ENCODE measurements at regions not wholly inside any gene's neighbourhood (a gene's known extent, or its start where the extent isn't known, plus 50 kb on each side); places are given as distances from the start of the nearest gene placed in this dataset.

- Histone ChIP-seq H3K27me3 (no peaks in the 10 kb centered on the region), H3K4me3 (no peak overlapping the region), H3K9me3 (no peaks in the 10 kb centered on the region), H3K36me3 (no peaks in the 10 kb centered on the region), H3K27ac (no peak overlapping the region), H3K4me1 (no peaks in the 10 kb centered on the region)
- no peak for TF ChIP-seq POLR2A (IDR thresholded peaks at IDR 0.05)
- no peak for TF ChIP-seq CTCF (IDR thresholded peaks at IDR 0.05)
- intact Hi-C loops (cut with DNase I): no loop called here
- WGBS, 2 donors: 39 to 43% methylated on average over 1 of the region's 1 CpG
- no peak for DNase-seq
Measured at GRCh38 chr9:29701559-29701958, 2128.3 kb upstream of the C9orf72 start.

GRCh38 chr9:29701971-29702370 is 2128.7 kb upstream of the C9orf72 start:
- Histone ChIP-seq H3K36me3 (no peaks in the 10 kb centered on the region), H3K27me3 (no peaks in the 10 kb centered on the region), H3K27ac (no peak overlapping the region), H3K9me3 (no peaks in the 10 kb centered on the region), H3K4me3 (no peak overlapping the region), H3K4me1 (no peaks in the 10 kb centered on the region)
- TF ChIP-seq POLR2A (IDR thresholded peaks at IDR 0.05) (no peak), CTCF (IDR thresholded peaks at IDR 0.05) (no peak)
- intact Hi-C loops (cut with DNase I): no loop called here
- DNase-seq: no peak

- H3K27me3 ChIP-seq: no peaks in the 10 kb centered on the region
- 39 to 49% methylated on average over 2 of the region's 2 CpGs for WGBS, 2 donors
- H3K36me3 ChIP-seq: no peaks in the 10 kb centered on the region
- H3K4me1 ChIP-seq: no peaks in the 10 kb centered on the region
- no peak for DNase-seq
- intact Hi-C loops (cut with DNase I): no loop called here
- H3K9me3 ChIP-seq: no peaks in the 10 kb centered on the region
- H3K4me3 ChIP-seq: no peak overlapping the region
- TF ChIP-seq POLR2A (IDR thresholded peaks at IDR 0.05) (no peak), CTCF (IDR thresholded peaks at IDR 0.05) (no peak)
- no peak overlapping the region for H3K27ac ChIP-seq
Measured at GRCh38 chr9:29714860-29715259, 2141.6 kb upstream of the C9orf72 start.

- Histone ChIP-seq H3K27me3 (no peaks in the 10 kb centered on the region), H3K4me1 (no peaks in the 10 kb centered on the region), H3K36me3 (no peaks in the 10 kb centered on the region), H3K4me3 (no peak overlapping the region), H3K9me3 (no peaks in the 10 kb centered on the region), H3K27ac (no peak overlapping the region)
- intact Hi-C loops (cut with DNase I): no loop called here
- WGBS, 2 donors: 77 to 81% methylated on average over 2 of the region's 2 CpGs
- DNase-seq: no peak
- TF ChIP-seq POLR2A (IDR thresholded peaks at IDR 0.05) (no peak), CTCF (IDR thresholded peaks at IDR 0.05) (no peak)
Measured at GRCh38 chr9:29717631-29718030, 2144.3 kb upstream of the C9orf72 start.

- Histone ChIP-seq H3K4me1 (no peaks in the 10 kb centered on the region), H3K4me3 (no peak overlapping the region), H3K27me3 (no peaks in the 10 kb centered on the region), H3K9me3 (peaks cover 0 to 4% (median 0%) of the 10 kb centered on the region in 3 donors), H3K27ac (no peak overlapping the region), H3K36me3 (no peaks in the 10 kb centered on the region)
- TF ChIP-seq CTCF (IDR thresholded peaks at IDR 0.05) (no peak), POLR2A (IDR thresholded peaks at IDR 0.05) (no peak)
- no peak for DNase-seq
- 25 to 33% methylated on average over 1 of the region's 1 CpG for WGBS, 2 donors
- intact Hi-C loops (cut with DNase I): no loop called here
Measured at GRCh38 chr9:29730163-29730562, 2156.9 kb upstream of the C9orf72 start.
